Testis (tissue), 2 donors: ENCODE measurements at regions not wholly inside any gene's neighbourhood (a gene's known extent, or its start where the extent isn't known, plus 50 kb on each side); places are given as distances from the start of the nearest gene placed in this dataset.

Experiments
- CTCF ChIP-seq, 3 experiments: fragments of 450-650 bp in 2 of 3; fragments of 200-600 bp in 1 of 3; sonication (generic) in 1 of 3; IDR thresholded peaks; one replicate each; pipeline ENCODE4 v1.5.1; 2016 to 2019; ENCODE audit warnings: antibody characterized with exemption in 3 of 3, mild to moderate bottlenecking in 2 of 3, moderate library complexity in 1 of 3
- POLR2A ChIP-seq: fragments of 450-650 bp; IDR thresholded peaks from one replicate; pipeline ENCODE4 v1.6.1; 2017; ENCODE audit warnings: antibody characterized with exemption, mild to moderate bottlenecking, moderate library complexity

- TF ChIP-seq CTCF (IDR thresholded peaks at IDR 0.05) (no peak), POLR2A (no peak)
Observed at GRCh38 chr4:96162636-96163035, 322.7 kb downstream of the PDHA2 start.
